Adipocyte (in vitro differentiated cells): ENCODE measurements at regions not wholly inside any gene's neighbourhood (a gene's known extent, or its start where the extent isn't known, plus 50 kb on each side); places are given as distances from the start of the nearest gene placed in this dataset.

ENCODE experiments used
- DNase-seq: peaks from one replicate; pipeline ENCODE4 v3.0.0-alpha.2; 2015; ENCODE audit warnings: low read depth
- H3K27me3 ChIP-seq: replicated peaks from 2 replicates; pipeline ENCODE4 v1.7.0; 2013; ENCODE audit warnings: mild to moderate bottlenecking, low read length, moderate library complexity; ENCODE audit not compliant: control insufficient read depth, insufficient read depth
- H3K36me3 ChIP-seq: 2 replicates; pipeline ENCODE4 v1.7.0; 2013; ENCODE audit warnings: low read length, mild to moderate bottlenecking, moderate library complexity; ENCODE audit not compliant: control insufficient read depth, insufficient read depth, severe bottlenecking
- H3K4me1 ChIP-seq: 2 replicates; pipeline ENCODE4 v1.7.0; 2013; ENCODE audit warnings: mild to moderate bottlenecking, low read length, moderate library complexity; ENCODE audit not compliant: control insufficient read depth, insufficient read depth
- H3K4me3 ChIP-seq: 2 replicates; pipeline ENCODE4 v1.7.0; 2013; ENCODE audit warnings: mild to moderate bottlenecking, low read length, moderate library complexity
- H3K9ac ChIP-seq: 2 replicates; pipeline ENCODE4 v1.7.0; 2013; ENCODE audit warnings: mild to moderate bottlenecking, low read length, moderate library complexity
- H3K9me3 ChIP-seq: 2 replicates; pipeline ENCODE4 v1.7.0; 2013; ENCODE audit warnings: mild to moderate bottlenecking, low read length, moderate library complexity; ENCODE audit not compliant: control insufficient read depth

DNA sequence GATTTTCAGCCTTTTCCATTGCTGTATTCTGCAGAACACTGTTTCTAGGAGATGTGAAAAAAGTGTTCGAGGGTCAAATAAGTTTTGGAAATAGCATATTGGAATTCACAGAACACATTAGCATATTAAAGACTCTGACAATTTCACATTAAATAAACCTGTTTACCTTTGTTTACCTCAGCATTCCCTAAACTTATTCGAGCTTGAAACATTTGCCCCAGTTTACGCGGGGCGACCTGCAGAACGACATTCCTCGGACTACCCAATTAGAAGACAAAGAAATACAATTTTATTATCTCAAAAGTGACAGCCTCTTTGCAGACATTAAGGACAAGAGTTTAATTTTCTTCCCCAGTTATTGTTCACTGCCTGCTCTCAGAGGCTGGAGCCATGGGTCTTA lies 110.3 kb upstream of the NFIB start:
- no peak overlapping the region for H3K9ac ChIP-seq
- no peak overlapping the region for H3K4me3 ChIP-seq
- H3K4me1 ChIP-seq = peaks cover 5% of the 10 kb centered on the region
- H3K36me3 ChIP-seq = no peaks in the 10 kb centered on the region
- no peaks in the 10 kb centered on the region for H3K9me3 ChIP-seq
- peaks cover 13% of the 10 kb centered on the region for H3K27me3 ChIP-seq
- DNase-seq = no peak

DNA sequence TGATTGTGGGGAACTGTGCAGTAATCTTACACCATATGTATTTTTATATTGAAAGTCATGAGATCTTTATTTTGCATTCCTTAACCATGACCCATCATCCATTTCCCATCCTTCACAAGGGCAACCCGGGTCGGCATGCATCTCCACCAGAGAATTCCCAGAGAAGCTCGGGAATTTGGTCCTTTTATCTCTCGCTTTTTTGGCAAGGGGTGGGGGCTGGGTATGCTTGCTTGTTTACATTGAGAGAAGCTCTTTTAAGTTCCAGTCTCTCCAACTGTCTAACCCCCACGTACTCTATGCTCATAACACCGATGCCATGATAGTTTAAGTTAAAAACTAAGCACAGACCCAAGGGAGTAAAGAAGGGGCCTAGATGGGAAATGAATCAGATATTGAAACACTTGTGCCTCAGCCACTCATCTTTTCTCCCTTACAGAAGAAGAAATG lies 109.9 kb upstream of the NFIB start:
- H3K36me3 ChIP-seq = no peaks in the 10 kb centered on the region
- no peak overlapping the region for H3K9ac ChIP-seq
- peaks cover 11% of the 10 kb centered on the region for H3K27me3 ChIP-seq
- peaks cover 7% of the 10 kb centered on the region for H3K4me1 ChIP-seq
- DNase-seq = peak; percentile 75
- no peaks in the 10 kb centered on the region for H3K9me3 ChIP-seq
- H3K4me3 ChIP-seq = no peak overlapping the region

DNA sequence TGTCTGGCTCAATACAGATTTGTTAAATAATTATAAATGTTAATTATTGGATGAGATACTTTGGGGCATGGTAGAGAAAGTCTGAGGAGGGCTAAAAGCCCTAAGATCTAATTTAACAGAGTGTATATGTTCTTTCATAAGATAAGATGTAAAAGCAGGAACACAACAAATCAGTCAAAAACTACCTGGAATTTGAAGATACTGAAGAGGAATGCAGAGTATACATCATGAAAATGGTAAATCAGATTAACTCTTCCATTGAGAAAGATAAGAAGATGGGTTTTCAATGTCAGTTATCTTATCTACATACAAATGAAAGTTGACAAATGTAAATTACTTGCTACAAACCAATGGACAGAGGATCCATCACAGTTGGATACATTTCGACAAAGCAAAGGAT lies 107.3 kb upstream of the NFIB start:
- Histone ChIP-seq H3K4me1 (peaks cover 15% of the 10 kb centered on the region), H3K36me3 (no peaks in the 10 kb centered on the region), H3K27me3 (peaks cover 3% of the 10 kb centered on the region), H3K9ac (no peak overlapping the region), H3K4me3 (no peak overlapping the region), H3K9me3 (no peaks in the 10 kb centered on the region)
- DNase-seq = no peak

DNA sequence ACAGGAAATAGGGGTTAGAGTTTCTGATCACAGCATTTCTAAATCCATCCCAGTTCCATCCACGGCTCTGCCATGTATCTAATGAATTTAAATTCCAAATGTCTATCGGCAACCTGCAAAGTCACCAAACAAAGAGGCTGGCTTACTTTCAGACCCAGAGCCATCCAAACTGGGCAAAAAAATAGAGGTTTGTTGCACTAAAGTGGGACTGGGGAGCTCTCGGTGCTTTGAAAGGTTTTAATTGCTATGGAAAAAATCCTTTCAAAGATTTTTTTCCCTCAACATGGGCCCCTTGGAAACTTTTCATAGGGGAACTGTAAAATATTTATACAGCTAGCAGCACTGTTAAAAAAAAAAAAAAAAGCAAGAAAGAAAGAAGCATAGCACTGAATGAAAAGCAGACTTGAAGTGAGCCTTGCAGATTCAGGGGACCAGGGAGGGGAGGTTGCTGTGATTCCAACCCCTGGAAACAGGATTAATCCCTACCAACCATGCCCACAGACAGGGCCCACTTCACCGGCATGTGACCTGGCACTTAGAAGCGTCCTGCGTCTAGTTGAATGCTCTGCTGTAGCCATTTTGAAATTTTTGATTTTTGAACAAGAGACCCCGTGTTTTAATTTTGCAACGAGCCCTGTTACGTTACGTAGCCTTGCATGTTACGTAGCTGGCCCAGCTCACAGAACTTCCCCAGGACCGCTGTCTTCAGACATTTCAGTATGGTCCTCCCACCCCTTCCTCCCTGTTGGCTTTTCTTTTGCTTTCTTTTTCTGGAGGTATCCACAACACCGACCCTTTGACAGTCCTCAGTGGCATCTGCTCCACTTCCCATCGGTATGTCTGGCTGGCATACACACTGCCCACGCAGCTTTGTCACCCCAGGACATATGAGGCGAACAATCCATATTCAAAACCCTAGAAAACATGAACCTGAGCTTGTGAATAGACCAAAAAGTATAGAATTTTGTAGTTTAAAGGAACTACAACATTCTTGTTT lies 105.3 kb upstream of the NFIB start:
- no peak for DNase-seq
- Histone ChIP-seq H3K9ac (no peak overlapping the region), H3K27me3 (peaks cover 3% of the 10 kb centered on the region), H3K36me3 (no peaks in the 10 kb centered on the region), H3K4me1 (peaks cover 15% of the 10 kb centered on the region), H3K4me3 (peak overlapping the region; percentile 60), H3K9me3 (peaks cover 10% of the 10 kb centered on the region)

DNA sequence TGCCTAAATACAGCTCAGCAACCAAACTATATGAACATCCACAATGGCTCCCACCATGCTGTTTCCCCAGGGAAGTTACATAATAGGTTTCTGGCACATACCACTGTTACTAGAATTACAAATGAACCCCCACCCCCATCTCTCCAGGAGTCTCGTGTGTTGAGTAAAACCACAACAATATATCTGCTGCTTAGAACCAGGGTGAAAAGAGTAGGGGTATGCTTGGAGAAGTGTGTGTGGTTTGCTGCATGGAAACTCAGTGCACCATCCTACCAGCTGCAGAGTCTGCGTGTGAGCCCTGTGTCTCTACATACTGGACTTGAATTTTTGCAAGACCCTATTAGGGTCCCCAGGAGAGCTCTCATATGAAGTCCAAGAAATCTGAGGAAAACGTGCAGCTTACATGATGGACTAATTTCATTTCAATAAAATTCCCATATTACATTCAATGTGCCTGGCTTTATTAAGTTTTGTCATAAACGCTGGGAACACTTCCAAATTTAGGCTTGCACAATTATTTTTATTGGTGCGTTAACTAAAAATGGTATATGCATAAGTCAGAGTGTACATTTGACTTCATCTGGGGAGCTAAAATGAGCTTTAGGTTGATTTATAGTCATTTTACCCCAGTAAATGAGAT lies 104.5 kb upstream of the NFIB start:
- Histone ChIP-seq H3K9ac (no peak overlapping the region), H3K9me3 (peaks cover 10% of the 10 kb centered on the region), H3K36me3 (no peaks in the 10 kb centered on the region), H3K27me3 (peaks cover 6% of the 10 kb centered on the region), H3K4me1 (peaks cover 15% of the 10 kb centered on the region), H3K4me3 (no peak overlapping the region)
- no peak for DNase-seq

DNA sequence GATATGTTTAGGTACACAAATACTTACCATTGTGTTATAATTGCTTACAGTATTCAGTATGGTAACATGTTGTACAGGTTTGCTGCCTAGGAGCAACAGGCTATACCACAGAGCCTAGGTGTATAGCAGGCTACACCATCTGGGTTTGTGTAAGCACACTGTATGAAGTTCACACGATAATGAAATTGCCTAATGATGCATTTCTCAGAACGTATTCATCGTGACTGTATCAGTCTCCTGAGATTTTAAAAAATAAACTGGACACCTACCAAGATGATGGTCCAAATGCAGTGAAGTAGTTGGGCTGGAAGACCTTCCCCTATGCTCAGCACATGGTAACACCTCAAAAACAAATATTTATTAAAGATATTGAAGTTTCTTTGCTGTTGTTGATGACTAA lies 103.3 kb upstream of the NFIB start:
- H3K36me3 ChIP-seq = no peaks in the 10 kb centered on the region
- no peak overlapping the region for H3K9ac ChIP-seq
- no peak overlapping the region for H3K4me3 ChIP-seq
- peaks cover 15% of the 10 kb centered on the region for H3K4me1 ChIP-seq
- H3K27me3 ChIP-seq = peaks cover 17% of the 10 kb centered on the region
- DNase-seq = no peak
- H3K9me3 ChIP-seq = peaks cover 11% of the 10 kb centered on the region

DNA sequence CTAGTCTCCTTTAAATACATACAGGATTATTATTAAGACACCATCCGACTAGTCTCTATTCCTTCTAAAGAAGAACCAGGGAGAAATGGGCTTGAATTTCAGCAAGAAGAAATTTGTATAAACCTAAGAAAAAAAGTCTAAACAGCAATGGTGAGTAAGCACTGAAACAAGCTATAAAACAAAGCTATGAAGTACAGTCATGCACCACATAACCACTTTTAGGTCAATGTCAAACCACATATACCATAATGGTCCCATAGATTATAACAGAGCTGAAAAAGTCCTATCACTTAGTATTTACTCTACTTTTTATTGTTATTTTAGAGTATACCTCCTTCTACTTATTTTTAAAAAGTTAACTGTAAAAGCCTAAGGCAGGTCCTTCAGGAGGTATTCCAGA lies 102.0 kb upstream of the NFIB start:
- Histone ChIP-seq H3K36me3 (no peaks in the 10 kb centered on the region), H3K27me3 (peaks cover 27% of the 10 kb centered on the region), H3K4me1 (peaks cover 15% of the 10 kb centered on the region), H3K4me3 (no peak overlapping the region), H3K9me3 (peaks cover 18% of the 10 kb centered on the region), H3K9ac (no peak overlapping the region)
- DNase-seq = peak; percentile 45

DNA sequence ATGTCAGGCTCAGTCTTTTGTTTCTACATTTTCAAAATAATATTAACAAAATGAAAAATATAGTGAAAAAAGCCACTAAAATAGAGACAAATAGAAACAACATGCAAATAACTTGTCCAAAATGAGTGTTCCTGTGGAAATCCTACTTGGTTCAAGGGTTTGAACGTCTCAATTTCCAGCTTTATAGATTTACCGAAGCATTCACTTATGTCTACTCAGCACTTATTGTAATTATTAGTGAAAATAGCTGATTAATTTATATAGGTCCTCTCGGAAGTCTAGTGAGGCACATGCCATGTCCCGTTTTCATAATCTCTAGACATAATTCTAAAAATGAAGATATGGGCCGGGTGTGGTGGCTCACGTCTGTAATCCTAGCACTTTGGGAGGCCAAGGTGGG lies 99.9 kb upstream of the NFIB start:
- peaks cover 42% of the 10 kb centered on the region for H3K27me3 ChIP-seq
- no peak overlapping the region for H3K9ac ChIP-seq
- H3K4me1 ChIP-seq = peaks cover 7% of the 10 kb centered on the region
- no peak for DNase-seq
- H3K4me3 ChIP-seq = no peak overlapping the region
- H3K9me3 ChIP-seq = peaks cover 18% of the 10 kb centered on the region
- H3K36me3 ChIP-seq = no peaks in the 10 kb centered on the region

DNA sequence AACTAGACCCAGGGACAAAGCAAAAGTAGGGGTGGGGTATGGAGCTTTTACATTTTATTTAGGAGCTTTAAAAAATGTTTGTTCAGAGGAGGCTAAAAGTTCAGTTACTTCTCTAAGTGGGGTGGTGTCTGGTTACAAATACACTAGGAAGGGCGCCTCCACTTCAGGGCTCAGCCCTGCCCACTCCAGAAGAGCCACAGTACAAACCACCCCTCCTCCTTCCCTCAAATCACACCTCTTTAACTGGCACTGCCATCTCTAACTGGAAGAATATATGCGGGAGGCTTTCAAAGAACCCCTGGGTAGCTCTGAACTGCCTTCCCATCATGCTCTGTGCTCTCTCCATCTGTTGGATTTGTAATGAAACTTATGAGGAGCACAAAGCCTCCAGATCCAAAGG lies 98.8 kb upstream of the NFIB start:
- DNase-seq = peak; percentile 29
- H3K9ac ChIP-seq = no peak overlapping the region
- no peaks in the 10 kb centered on the region for H3K4me1 ChIP-seq
- peaks cover 49% of the 10 kb centered on the region for H3K27me3 ChIP-seq
- H3K9me3 ChIP-seq = peaks cover 18% of the 10 kb centered on the region
- no peak overlapping the region for H3K4me3 ChIP-seq
- H3K36me3 ChIP-seq = no peaks in the 10 kb centered on the region

DNA sequence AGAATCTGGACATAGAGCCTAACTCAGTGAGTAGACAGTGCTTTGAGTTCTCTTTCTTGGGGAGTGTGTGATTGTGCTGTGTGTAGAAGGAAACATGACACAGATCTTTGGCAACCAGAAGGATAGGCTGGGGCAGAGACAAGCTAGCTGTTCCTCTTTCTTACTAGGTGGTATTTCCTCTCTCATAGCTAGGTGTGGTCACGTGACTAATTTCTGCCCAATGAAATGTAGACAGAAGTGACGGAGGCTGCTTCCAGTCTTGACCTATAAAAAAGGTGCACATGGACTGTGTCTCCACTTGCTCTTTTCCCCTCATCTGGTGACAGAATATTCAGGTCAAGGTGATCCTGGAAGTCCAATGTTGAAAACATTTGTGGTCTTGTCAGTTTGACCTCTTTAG lies 92.5 kb upstream of the NFIB start:
- Histone ChIP-seq H3K4me1 (peaks cover under 1% of the 10 kb centered on the region), H3K27me3 (peaks cover 43% of the 10 kb centered on the region), H3K9me3 (peaks cover 10% of the 10 kb centered on the region), H3K36me3 (no peaks in the 10 kb centered on the region), H3K9ac (no peak overlapping the region), H3K4me3 (no peak overlapping the region)
- DNase-seq = no peak

DNA sequence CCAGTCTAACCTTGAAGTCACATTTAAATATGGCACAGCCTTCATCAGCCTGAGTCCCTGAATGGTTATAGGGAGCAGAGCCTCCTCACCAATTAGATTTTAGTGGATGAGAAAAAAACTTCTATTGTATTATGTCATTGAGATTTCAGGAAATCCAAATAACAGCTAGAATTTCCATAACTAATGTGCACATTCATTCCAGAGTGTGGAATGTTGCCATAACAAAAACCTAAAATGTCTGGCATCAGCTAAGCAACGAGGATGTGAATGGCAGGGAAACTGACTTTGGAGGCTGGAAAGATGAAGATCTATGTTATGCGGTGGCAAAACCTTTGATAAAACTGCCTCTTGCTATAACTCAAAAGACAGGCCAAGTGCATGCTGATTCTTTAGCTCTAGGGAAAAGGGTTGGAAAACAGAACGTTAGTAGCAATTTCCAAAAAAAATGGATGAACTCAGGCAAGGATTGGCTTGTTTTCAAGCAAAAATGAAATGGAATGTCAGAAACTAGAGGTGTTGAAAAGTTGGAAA lies 91.3 kb upstream of the NFIB start:
- H3K9me3 ChIP-seq = peaks cover 10% of the 10 kb centered on the region
- H3K4me3 ChIP-seq = no peak overlapping the region
- no peaks in the 10 kb centered on the region for H3K36me3 ChIP-seq
- H3K4me1 ChIP-seq = peaks cover 12% of the 10 kb centered on the region
- H3K27me3 ChIP-seq = peaks cover 32% of the 10 kb centered on the region
- H3K9ac ChIP-seq = no peak overlapping the region
- no peak for DNase-seq
